OCI-LY7 (cell line): ENCODE measurements at regions not wholly inside any gene's neighbourhood (a gene's known extent, or its start where the extent isn't known, plus 50 kb on each side); places are given as distances from the start of the nearest gene placed in this dataset.
A peak's percentile ranks its signal among the peaks of the same experiment; 100 is the strongest.

Source experiments
- BruUV-seq: library from RNA; stranded (reverse); fragments of 400-500 nt; replicated peaks from 2 replicates; lab custom pipeline; 2021; lab: Mats Ljungman, UMichigan
- CTCF ChIA-PET: fragments of 300-600 bp; sonication (Branson Sonifier 250); formaldehyde crosslinking; loops from one replicate; lab custom pipeline; 2022; ENCODE audit warnings: antibody characterized with exemption; ENCODE audit not compliant: unreplicated experiment; lab: Charles Lee
- POLR2A ChIA-PET: fragments of 300-600 bp; sonication (Branson Sonifier 250); formaldehyde crosslinking; loops from one replicate; lab custom pipeline; 2022; ENCODE audit warnings: antibody characterized with exemption; lab: Charles Lee
- DNase-seq: peaks from one replicate; pipeline ENCODE4 v3.0.0-alpha.2; 2015; ENCODE audit warnings: low spot score
- H2AFZ ChIP-seq: fragments of 200-600 bp; sonication (generic), shearing (Covaris generic); 2 replicates; pipeline ENCODE4 v1.6.1; 2014; ENCODE audit warnings: mild to moderate bottlenecking, antibody characterized with exemption, low read length, moderate library complexity
- H3K27ac ChIP-seq: fragments of 200-600 bp; sonication (generic); 2 replicates; pipeline ENCODE4 v1.5.1; 2014; ENCODE audit warnings: mixed run types, low read depth, mild to moderate bottlenecking, moderate library complexity, low read length, inconsistent platforms; ENCODE audit not compliant: poor library complexity, severe bottlenecking
- H3K36me3 ChIP-seq: fragments of 200-600 bp; sonication (generic); 2 replicates; pipeline ENCODE4 v1.6.1; 2014; ENCODE audit warnings: mild to moderate bottlenecking, antibody characterized with exemption, low read length, moderate library complexity, mixed read lengths; ENCODE audit not compliant: insufficient read depth
- H3K4me1 ChIP-seq: fragments of 200-600 bp; sonication (generic); 2 replicates; pipeline ENCODE4 v1.5.1; 2014; ENCODE audit warnings: mild to moderate bottlenecking, low read length; ENCODE audit not compliant: insufficient read depth, poor library complexity, severe bottlenecking
- H3K4me2 ChIP-seq: fragments of 200-600 bp; sonication (generic); 2 replicates; pipeline ENCODE4 v1.6.1; 2014; ENCODE audit warnings: mild to moderate bottlenecking, low read length
- H3K4me3 ChIP-seq: fragments of 200-600 bp; sonication (generic); 2 replicates; pipeline ENCODE4 v1.5.1; 2014; ENCODE audit warnings: mild to moderate bottlenecking, low read depth, low read length; ENCODE audit not compliant: poor library complexity, severe bottlenecking
- H3K79me2 ChIP-seq: fragments of 200-600 bp; sonication (generic); 2 replicates; pipeline ENCODE4 v1.6.1; 2016; ENCODE audit warnings: low read depth, mild to moderate bottlenecking, low read length, moderate library complexity, mixed read lengths; ENCODE audit not compliant: insufficient read depth
- H3K9me2 ChIP-seq: fragments of 200-600 bp; sonication (generic); 2 replicates; pipeline ENCODE4 v1.6.1; 2016; ENCODE audit warnings: mild to moderate bottlenecking, low read length, mixed read lengths; ENCODE audit not compliant: insufficient read depth
- H3K9me3 ChIP-seq: fragments of 200-600 bp; sonication (generic); 2 replicates; pipeline ENCODE4 v1.6.1; 2014; ENCODE audit warnings: mild to moderate bottlenecking, mixed run types, low read length, mixed read lengths
- H4K20me1 ChIP-seq: fragments of 200-600 bp; sonication (generic); 2 replicates; pipeline ENCODE4 v1.6.1; 2014; ENCODE audit warnings: mild to moderate bottlenecking, antibody characterized with exemption, low read length, moderate library complexity, mixed read lengths; ENCODE audit not compliant: insufficient read depth
- EZH2phosphoT487 ChIP-seq: fragments of 200-600 bp; sonication (generic); IDR thresholded peaks from 2 replicates; pipeline ENCODE4 v1.6.1; 2018; ENCODE audit warnings: low read depth, borderline replicate concordance, mild to moderate bottlenecking, mixed run types, antibody characterized with exemption, low read length, moderate library complexity, mixed read lengths
- intact Hi-C: fragments of 100-400 bp; cut with micrococcal nuclease; formaldehyde crosslinking; loops from one replicate; pipeline ENCODE4 v1.10.0; 2022; ENCODE audit not compliant: unreplicated experiment
- TF ChIP-seq, protein P1 (sequence below): fragments of 200-600 bp; sonication (generic); conservative IDR thresholded peaks from 2 replicates; pipeline ENCODE4 v1.5.1; 2014; ENCODE audit warnings: mild to moderate bottlenecking, antibody characterized with exemption, low read length, moderate library complexity, mixed read lengths

DNA sequence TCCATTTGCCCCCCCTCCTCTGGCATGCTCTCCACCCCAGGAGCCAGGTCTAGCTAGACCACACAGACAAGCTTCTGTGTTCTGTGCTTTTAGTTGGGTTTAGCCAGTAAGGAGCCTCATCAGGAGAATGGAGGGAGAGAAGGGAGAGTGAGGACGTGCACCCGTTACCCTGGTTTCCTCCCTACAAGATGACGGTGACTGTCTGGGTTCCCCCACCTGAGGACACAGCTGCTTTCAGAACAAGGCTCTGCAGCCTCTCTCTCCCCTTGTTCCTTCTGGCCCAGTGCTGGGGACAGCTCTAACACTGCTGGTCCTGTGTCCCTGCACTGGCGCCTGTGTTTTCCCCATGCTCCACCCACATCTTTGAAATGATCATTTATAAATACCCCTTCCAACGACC, 184.4 kb upstream of the GALNT2 start:
- no peak overlapping the region for H2AFZ ChIP-seq
- H3K36me3 ChIP-seq, result no peaks in the 10 kb centered on the region
- ChIA-PET POLR2A (no interaction called here), CTCF (no interaction called here)
- H3K9me3 ChIP-seq, result no peaks in the 10 kb centered on the region
- no peak overlapping the region for H3K4me3 ChIP-seq
- no peaks in the 10 kb centered on the region for H3K79me2 ChIP-seq
- no peaks in the 10 kb centered on the region for H4K20me1 ChIP-seq
- BruUV-seq, result no TSS peak
- intact Hi-C loops, result no loop called here
- no peaks in the 10 kb centered on the region for H3K4me1 ChIP-seq
- no peak overlapping the region for H3K4me2 ChIP-seq
- H3K27ac ChIP-seq, result no peak overlapping the region
- no peak for DNase-seq
- TF ChIP-seq, protein P1, sequence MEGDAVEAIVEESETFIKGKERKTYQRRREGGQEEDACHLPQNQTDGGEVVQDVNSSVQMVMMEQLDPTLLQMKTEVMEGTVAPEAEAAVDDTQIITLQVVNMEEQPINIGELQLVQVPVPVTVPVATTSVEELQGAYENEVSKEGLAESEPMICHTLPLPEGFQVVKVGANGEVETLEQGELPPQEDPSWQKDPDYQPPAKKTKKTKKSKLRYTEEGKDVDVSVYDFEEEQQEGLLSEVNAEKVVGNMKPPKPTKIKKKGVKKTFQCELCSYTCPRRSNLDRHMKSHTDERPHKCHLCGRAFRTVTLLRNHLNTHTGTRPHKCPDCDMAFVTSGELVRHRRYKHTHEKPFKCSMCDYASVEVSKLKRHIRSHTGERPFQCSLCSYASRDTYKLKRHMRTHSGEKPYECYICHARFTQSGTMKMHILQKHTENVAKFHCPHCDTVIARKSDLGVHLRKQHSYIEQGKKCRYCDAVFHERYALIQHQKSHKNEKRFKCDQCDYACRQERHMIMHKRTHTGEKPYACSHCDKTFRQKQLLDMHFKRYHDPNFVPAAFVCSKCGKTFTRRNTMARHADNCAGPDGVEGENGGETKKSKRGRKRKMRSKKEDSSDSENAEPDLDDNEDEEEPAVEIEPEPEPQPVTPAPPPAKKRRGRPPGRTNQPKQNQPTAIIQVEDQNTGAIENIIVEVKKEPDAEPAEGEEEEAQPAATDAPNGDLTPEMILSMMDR, result no peak
- TF ChIP-seq EZH2phosphoT487, result no peak
- H3K9me2 ChIP-seq, result no peaks in the 10 kb centered on the region

DNA sequence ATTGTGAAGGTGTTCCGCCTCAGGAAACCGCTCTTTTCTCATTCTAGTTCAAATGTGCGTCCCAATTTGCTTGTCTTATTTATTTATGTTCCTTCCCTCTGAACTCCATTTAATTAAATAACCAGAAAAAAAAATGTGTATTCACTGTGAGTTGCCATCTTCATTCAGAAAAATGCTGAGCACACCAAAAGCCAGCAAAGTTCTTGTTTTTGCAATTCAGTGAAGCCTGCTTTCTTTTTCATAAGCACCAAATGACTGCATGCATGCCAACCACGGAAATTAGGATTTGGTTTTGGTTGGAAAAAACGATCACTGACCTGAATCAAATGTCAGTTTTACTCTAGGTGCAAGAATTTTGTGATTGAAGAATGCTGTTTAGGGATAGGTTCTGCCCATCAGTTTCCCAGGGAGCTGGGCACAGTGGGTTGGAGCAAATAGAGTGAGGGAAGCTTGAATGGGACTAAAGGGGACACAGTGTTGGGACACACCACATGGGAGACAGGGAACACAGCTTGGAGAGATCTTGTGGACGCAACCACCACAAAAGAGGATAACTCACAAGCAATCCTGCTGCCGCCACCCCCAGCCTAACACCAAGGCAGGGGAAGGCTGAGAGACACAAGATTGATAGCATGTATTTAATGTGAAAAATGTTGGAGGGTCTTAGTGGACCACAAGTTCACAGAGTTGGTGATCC, 183.4 kb upstream of the GALNT2 start:
- no peaks in the 10 kb centered on the region for H3K4me1 ChIP-seq
- H3K9me3 ChIP-seq, result no peaks in the 10 kb centered on the region
- BruUV-seq, result no TSS peak
- H2AFZ ChIP-seq, result no peak overlapping the region
- ChIA-PET CTCF (no interaction called here), POLR2A (no interaction called here)
- no peak for DNase-seq
- no peaks in the 10 kb centered on the region for H3K79me2 ChIP-seq
- H3K4me3 ChIP-seq, result no peak overlapping the region
- H4K20me1 ChIP-seq, result no peaks in the 10 kb centered on the region
- H3K36me3 ChIP-seq, result no peaks in the 10 kb centered on the region
- no peaks in the 10 kb centered on the region for H3K9me2 ChIP-seq
- TF ChIP-seq, protein P1, result no peak
- TF ChIP-seq EZH2phosphoT487, result no peak
- no peak overlapping the region for H3K4me2 ChIP-seq
- intact Hi-C loops, result no loop called here
- H3K27ac ChIP-seq, result no peak overlapping the region

DNA sequence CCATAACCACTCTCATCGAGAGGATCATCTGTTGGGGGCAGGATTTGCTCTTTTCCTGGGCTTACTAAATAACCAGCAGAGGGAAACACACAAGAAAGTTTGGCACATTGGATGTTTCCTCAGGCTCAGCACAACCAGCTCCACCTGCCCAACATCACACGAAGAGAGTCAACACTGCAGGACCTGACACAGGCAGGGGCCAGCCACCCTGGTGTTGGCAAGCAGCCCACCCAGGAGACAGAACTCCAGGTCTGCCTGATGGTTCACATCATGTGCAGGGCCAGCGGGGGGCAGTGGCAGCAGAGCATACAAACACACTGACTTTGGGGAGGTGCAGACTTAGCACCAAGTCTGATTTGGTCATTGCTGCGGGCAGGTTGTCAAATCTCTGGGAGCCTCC, 182.3 kb upstream of the GALNT2 start:
- no TSS peak for BruUV-seq
- intact Hi-C loops, result no loop called here

More for the DNA sequence above, 182.3 kb upstream of the GALNT2 start:
- H3K4me3 ChIP-seq, result no peak overlapping the region
- ChIA-PET POLR2A (no interaction called here), CTCF (no interaction called here)
- H2AFZ ChIP-seq, result no peak overlapping the region
- no peak for DNase-seq
- H3K36me3 ChIP-seq, result no peaks in the 10 kb centered on the region
- H3K27ac ChIP-seq, result no peak overlapping the region
- H3K79me2 ChIP-seq, result no peaks in the 10 kb centered on the region
- no peaks in the 10 kb centered on the region for H3K4me1 ChIP-seq
- H3K4me2 ChIP-seq, result no peak overlapping the region
- no peaks in the 10 kb centered on the region for H3K9me2 ChIP-seq
- no peaks in the 10 kb centered on the region for H3K9me3 ChIP-seq
- TF ChIP-seq, protein P1, result 0 out of 2 replicates have a peak, but pooled peaks have one; percentile 16
- TF ChIP-seq EZH2phosphoT487, result no peak
- H4K20me1 ChIP-seq, result no peaks in the 10 kb centered on the region
